Sigmoid colon (tissue), 4 donors: ENCODE measurements at regions not wholly inside any gene's neighbourhood (a gene's known extent, or its start where the extent isn't known, plus 50 kb on each side); places are given as distances from the start of the nearest gene placed in this dataset.

Experiments used
- POLR2A ChIP-seq, 2 donors: fragments of 450-650 bp; IDR thresholded peaks; one replicate each; pipeline ENCODE4 v1.6.1; 2016; ENCODE audit warnings: antibody characterized with exemption in 2 of 2, mild to moderate bottlenecking in 2 of 2, moderate library complexity in 2 of 2
- POLR2AphosphoS5 ChIP-seq, 4 donors: sonication (generic); formaldehyde crosslinking; IDR thresholded peaks; one replicate each; pipeline ENCODE4 v1.6.1; 2017; ENCODE audit warnings: antibody characterized with exemption in 4 of 4
- TF ChIP-seq, protein P1 (sequence below), 4 experiments: fragments of 450-650 bp in 3 of 4; fragments of 200-600 bp in 1 of 4; IDR thresholded peaks; one replicate each; pipeline ENCODE4 v1.5.1; 2016 to 2019; ENCODE audit warnings: antibody characterized with exemption in 4 of 4, mild to moderate bottlenecking in 3 of 4, moderate library complexity in 2 of 4

DNA sequence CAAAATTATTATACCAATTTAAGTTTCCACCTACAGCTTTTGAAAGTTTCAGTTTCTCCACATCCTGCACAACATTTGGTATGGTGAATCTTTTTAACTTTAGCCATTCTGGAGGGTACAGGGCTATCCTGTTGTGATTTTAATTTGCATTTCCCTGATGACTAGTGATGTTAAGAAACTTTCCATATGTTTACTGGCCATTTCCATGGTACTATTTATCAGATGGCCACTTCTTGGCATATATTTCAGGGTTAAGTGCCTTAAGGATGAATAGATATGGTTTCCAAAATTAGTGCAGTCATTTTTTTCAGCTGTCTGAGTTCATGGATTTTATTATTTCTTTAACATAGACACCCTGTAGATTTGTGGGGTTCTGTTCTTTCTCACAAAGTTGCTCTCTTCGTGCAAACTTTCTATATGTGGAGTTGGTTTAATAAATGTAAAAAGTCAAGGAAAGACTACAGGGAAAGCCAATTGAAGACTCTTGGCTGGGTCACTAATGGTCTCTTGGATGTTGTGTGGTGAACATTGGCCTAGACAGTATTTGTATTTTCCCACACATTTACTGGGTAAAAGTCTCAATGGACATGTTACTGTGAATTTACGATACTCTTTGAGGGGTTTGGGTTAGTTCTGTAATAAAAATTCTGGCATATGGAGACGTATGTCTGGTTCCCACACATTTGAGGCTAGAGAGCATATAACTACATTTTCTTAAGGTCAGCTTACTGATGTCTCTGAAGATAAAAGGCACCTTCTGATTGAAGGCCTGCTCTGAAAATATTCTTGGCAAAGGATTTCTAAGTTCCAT lies 147.5 kb upstream of the PDZRN3 start:
- TF ChIP-seq POLR2AphosphoS5 (IDR thresholded peaks at IDR 0.05) = no peak
- TF ChIP-seq POLR2A (IDR thresholded peaks at IDR 0.05) = no peak
- TF ChIP-seq, protein P1, sequence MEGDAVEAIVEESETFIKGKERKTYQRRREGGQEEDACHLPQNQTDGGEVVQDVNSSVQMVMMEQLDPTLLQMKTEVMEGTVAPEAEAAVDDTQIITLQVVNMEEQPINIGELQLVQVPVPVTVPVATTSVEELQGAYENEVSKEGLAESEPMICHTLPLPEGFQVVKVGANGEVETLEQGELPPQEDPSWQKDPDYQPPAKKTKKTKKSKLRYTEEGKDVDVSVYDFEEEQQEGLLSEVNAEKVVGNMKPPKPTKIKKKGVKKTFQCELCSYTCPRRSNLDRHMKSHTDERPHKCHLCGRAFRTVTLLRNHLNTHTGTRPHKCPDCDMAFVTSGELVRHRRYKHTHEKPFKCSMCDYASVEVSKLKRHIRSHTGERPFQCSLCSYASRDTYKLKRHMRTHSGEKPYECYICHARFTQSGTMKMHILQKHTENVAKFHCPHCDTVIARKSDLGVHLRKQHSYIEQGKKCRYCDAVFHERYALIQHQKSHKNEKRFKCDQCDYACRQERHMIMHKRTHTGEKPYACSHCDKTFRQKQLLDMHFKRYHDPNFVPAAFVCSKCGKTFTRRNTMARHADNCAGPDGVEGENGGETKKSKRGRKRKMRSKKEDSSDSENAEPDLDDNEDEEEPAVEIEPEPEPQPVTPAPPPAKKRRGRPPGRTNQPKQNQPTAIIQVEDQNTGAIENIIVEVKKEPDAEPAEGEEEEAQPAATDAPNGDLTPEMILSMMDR (IDR thresholded peaks at IDR 0.05) = no peak
